HL-60 (cell line): ENCODE measurements at regions not wholly inside any gene's neighbourhood (a gene's known extent, or its start where the extent isn't known, plus 50 kb on each side); places are given as distances from the start of the nearest gene placed in this dataset.

Source experiments
- DNase-seq, 2 experiments: peaks; one replicate each; pipeline ENCODE4 v3.0.0-alpha.2; 2010 to 2020; ENCODE audit warnings: low read depth in 1 of 2, low spot score in 1 of 2
- H3K27ac ChIP-seq: fragments of 250-450 bp; sonication (Bioruptor Pico); replicated peaks from 2 replicates; pipeline ENCODE4 v1.5.1; 2020; ENCODE audit warnings: mild to moderate bottlenecking, moderate library complexity
- H3K27me3 ChIP-seq: fragments of 250-450 bp; sonication (Bioruptor Pico); 2 replicates; pipeline ENCODE4 v1.5.1; 2021; ENCODE audit warnings: mild to moderate bottlenecking, moderate library complexity; ENCODE audit not compliant: insufficient read depth, poor library complexity, severe bottlenecking
- H3K4me3 ChIP-seq: replicated peaks from 2 replicates; pipeline ENCODE4 v1.5.1; 2011; ENCODE audit warnings: mild to moderate bottlenecking, control low read depth, low read length; ENCODE audit not compliant: insufficient read depth
- CTCF ChIP-seq: IDR thresholded peaks from one replicate; pipeline ENCODE4 v1.5.1; 2011; ENCODE audit warnings: low read length, control low read depth, inconsistent platforms; ENCODE audit not compliant: insufficient read depth
- GABPA ChIP-seq: IDR thresholded peaks from 2 replicates; pipeline ENCODE4 v1.6.1; 2012; ENCODE audit warnings: low read depth
- POLR2AphosphoS5 ChIP-seq: IDR thresholded peaks from 2 replicates; pipeline ENCODE4 v1.6.1; 2012; ENCODE audit warnings: low read depth
- SPI1 ChIP-seq: IDR thresholded peaks from 2 replicates; pipeline ENCODE4 v1.6.1; 2012; ENCODE audit warnings: low read depth, mild to moderate bottlenecking, borderline replicate concordance
- TF ChIP-seq, protein P1 (sequence below): IDR thresholded peaks from 2 replicates; pipeline ENCODE4 v1.6.1; 2012; ENCODE audit warnings: low read depth; ENCODE audit not compliant: insufficient replicate concordance

DNA sequence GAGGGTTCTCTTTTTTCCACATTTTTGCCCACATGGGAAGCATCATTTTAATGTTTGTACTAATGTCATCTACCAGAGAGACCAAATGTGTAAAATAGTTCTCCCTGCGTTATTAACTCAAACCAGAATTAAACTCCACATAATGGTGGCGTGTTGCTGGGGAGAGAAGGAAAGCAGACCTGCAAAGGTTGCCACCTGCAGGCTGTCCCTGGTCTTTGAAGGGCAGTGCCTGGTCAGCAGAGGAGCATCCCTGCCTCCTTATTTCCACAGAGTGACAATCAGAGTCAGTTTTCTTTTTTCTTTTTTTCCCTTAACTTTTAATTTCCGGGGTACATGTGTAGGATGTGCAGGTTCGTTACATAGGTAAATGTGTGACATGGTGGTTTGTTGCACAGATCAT, 214.5 kb downstream of the TBX18 start:
- Histone ChIP-seq H3K27ac (no peak overlapping the region), H3K4me3 (no peak overlapping the region), H3K27me3 (no peaks in the 10 kb centered on the region)
- TF ChIP-seq, protein P1, sequence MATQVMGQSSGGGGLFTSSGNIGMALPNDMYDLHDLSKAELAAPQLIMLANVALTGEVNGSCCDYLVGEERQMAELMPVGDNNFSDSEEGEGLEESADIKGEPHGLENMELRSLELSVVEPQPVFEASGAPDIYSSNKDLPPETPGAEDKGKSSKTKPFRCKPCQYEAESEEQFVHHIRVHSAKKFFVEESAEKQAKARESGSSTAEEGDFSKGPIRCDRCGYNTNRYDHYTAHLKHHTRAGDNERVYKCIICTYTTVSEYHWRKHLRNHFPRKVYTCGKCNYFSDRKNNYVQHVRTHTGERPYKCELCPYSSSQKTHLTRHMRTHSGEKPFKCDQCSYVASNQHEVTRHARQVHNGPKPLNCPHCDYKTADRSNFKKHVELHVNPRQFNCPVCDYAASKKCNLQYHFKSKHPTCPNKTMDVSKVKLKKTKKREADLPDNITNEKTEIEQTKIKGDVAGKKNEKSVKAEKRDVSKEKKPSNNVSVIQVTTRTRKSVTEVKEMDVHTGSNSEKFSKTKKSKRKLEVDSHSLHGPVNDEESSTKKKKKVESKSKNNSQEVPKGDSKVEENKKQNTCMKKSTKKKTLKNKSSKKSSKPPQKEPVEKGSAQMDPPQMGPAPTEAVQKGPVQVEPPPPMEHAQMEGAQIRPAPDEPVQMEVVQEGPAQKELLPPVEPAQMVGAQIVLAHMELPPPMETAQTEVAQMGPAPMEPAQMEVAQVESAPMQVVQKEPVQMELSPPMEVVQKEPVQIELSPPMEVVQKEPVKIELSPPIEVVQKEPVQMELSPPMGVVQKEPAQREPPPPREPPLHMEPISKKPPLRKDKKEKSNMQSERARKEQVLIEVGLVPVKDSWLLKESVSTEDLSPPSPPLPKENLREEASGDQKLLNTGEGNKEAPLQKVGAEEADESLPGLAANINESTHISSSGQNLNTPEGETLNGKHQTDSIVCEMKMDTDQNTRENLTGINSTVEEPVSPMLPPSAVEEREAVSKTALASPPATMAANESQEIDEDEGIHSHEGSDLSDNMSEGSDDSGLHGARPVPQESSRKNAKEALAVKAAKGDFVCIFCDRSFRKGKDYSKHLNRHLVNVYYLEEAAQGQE: no peak
- TF ChIP-seq POLR2AphosphoS5 (no peak), CTCF (no peak), SPI1 (no peak), GABPA (no peak)
- no peak for DNase-seq

- no peaks in the 10 kb centered on the region for H3K27me3 ChIP-seq
- DNase-seq: no peak
- TF ChIP-seq CTCF (no peak), GABPA (no peak), POLR2AphosphoS5 (no peak), SPI1 (no peak)
- TF ChIP-seq, protein P1: no peak
- H3K27ac ChIP-seq: no peak overlapping the region
- H3K4me3 ChIP-seq: no peak overlapping the region
Measured at GRCh38 chr6:84547341-84547801, 217.0 kb downstream of the TBX18 start.

DNA sequence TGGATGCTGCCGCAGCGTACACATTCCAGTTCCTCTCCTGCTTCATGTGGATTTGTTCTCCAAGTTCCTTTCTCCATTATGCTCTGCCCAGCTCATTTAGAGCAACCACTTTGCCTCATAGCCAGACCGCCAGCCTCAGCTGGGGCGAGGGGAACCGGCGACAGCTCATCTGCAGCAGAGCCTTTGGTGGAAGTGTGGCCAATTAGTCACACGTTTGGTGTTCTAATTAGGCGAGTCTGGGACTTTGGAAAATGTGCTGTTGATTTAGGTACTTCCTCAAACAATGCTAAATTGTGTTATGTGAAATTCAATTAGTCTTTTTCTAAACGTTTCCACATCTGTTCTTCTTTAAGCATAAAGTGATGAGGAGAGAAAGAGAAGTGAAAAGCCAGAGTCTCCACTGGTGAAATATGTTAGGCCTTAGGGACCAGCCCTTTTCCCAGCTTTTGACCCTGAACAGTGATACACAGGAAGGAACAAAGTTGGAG, 217.9 kb downstream of the TBX18 start:
- H3K4me3 ChIP-seq: no peak overlapping the region
- no peak overlapping the region for H3K27ac ChIP-seq
- TF ChIP-seq, protein P1: no peak
- TF ChIP-seq GABPA: no peak
- TF ChIP-seq CTCF: no peak
- no peak for TF ChIP-seq SPI1
- no peak for TF ChIP-seq POLR2AphosphoS5
- peak in 1 of 2 experiments; percentile 25 for DNase-seq
- no peaks in the 10 kb centered on the region for H3K27me3 ChIP-seq
